ENCODE measurements at regions not wholly inside any gene's neighbourhood (a gene's known extent, or its start where the extent isn't known, plus 50 kb on each side); places are given as distances from the start of the nearest gene placed in this dataset.

DNA sequence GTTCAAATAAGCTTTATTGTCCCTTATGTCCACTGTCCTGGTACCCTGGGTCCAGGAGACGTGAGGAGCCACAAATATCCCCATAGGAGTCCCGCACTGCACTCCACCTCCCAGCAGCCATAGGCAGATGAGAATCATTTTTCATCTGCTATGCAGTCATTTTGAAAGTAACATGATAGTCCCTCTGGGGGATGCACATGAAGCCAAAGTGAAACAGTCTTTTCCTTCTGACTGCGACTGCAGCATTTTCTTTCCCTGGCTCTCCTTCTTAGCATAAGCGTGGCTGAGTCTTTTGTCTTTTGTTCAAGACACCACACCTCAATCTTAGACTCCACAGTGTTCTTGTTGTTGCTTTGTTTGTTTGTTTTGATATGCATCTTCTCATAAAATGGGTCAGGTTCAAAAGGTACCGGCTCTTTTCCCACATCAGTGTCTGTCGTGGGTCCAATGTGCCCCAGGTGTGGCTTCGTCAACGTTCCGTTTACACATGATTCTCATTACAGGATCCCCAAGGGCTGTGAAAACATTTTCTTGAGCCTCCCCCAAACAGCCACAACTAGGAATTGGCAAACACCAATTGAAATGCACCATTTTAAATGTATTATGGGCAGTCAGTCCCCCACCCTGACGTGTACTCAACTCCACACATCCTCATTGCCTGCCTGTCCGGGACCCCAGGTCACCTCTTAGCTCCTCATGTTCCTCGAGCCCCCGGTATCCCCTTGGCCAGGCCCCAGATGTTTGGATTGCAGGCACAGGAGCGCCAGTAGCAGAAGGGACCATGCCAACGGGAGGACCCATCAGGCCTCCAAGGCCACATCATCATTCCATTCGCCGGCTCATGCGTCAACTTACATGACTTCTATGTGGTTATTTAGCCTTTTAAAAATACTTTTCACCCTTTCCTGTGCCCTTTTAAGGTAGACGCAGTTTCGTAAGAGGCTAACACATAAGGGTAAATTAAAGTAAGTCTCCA, 237.8 kb upstream of the DAPK1 start:
- no peak for DNase-seq

DNA sequence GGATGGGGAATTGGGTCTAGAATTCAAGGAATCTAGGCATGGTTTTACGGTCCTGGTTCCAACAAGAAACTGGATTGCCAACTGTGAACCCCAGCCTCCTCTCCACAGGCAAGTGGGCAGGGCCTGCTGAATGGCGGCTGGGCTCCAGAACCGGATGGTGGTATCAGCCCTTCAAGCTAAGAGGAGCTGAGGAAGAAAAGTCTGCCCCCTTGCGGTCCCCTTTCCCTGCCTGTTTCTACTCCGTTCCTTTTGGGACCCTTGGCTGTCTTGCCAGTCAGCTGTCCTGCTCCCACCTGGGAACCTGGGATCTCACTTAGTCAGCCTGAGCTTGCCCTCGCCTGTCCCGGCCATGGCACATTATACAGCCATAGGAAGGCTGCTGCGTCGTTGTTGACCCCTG, 234.4 kb upstream of the DAPK1 start:
- DNase-seq, result no peak

DNA sequence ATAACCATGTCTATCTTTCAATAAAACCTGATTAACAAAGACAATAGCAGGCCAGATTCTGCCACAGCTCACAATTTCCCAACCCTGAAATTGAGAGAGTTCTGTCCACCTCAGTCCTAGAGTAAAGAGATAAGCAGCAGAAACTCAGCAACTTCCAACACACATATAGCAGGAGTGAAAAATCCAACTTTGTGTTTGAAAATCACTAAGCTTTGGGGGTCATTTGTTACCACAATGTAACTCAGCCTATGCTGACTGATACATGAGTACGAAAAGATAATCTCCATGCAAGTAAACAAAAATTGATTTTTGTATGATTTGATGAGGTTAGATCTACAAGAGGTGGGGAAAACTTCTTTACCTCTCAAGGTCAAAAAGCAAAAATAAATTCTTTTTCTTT, 231.0 kb upstream of the DAPK1 start:
- no peak for DNase-seq

DNA sequence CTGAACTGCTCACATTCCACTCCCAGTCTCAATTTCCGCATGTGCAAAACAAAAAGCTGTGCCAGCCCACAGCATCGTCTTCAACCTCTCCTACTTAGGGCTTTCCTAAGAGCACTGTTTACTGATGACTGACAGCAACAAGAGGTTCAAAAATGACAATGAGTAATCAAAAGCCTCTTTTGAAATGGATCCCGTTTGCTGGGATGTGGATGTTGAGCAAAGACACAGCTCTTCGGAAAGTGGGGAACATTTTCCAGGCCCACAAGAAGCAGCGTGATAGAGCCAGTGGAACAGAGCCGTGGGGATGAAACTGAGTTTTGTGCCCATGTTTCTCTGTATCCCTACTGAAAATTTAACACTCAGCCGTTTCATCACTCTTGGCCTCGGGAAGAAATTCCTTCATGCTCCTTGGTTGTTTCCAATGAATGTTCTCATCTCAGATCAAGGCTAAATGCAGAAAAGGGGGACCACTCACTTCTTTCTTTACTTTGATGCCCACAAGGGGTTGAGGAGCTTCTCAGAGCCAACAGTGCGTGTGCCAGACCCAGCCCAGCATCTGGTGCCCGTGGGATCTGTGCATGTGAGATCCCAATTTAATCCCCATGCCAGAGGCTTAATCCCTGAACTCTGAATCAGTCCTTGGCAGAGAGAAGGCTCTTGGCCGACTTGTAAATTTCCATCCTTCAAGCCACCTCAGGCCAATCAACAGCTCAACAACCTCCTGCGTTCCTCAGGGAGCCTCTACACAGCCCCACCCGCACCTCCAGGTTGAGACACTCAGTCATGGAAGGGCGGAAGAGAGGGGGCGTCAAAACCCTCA, 230.2 kb upstream of the DAPK1 start:
- no peak for DNase-seq

DNA sequence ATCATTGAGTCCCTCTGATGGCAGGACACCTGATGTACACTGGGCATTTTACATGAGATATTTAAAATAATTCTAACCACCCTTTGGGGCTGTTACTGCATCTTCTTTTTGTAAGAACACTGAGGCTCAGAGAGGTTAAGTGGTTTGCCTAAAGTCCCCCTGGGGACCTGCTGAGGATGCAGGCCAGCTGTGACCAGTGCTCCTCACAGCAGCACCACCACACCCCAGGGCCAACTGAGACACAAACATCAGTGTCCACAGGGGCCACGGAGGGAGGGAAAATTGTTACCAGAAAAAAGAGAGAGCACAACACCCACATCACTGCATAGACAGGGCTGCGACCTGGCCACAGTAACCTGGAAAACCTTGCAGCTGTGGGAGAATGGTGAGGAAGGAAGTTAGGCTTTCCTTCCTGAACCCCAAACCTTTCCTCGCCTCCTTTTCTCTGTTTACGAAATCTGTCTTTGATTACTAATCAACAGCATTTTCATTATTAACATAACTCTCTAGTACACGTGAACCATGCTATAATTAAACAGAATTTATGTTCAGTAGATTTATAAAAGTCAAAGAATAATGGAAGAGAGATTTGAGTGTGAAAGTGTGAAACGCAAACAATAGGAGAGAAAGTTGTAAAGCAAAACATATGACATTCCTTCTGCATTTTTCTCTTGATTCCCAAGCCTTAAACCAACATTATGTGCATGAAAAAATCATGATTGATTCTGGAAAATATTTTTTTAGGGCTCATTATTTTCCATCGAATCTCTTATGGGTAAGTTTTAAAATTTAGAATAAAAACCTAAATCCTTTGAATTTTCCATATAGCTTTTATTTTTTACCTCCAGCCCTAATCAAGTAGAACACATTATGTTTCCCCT, 228.1 kb upstream of the DAPK1 start:
- DNase-seq, result no peak

DNA sequence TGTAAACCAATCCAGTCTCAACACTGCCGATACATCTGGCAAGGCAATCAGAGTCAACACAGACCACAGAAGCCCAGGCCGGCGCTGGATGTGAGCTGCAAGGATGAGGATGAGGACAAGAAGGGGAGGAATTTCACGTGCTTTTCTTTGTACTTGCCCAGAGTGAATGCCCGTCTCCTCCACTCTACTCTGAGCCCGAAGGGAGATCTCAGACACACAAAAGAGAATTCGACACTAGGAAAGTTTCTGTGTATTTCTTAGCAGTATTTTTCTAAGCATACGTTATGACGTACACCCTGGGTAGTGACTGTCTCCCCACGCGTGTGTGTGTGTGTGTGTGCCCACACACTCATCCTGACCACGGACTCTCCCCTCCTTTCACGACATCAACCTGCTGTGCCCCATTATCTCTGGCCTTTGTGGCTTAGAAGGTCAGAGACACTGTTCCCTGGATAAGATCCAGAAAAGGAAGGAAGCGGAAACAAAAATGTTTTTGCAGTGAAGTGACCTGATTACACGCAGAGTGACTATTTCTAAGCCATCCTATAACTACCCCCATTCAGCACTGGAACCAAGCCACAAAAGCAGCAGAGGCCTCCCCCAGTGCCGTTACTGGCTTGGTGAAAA, 227.3 kb upstream of the DAPK1 start:
- DNase-seq, result no peak

DNA sequence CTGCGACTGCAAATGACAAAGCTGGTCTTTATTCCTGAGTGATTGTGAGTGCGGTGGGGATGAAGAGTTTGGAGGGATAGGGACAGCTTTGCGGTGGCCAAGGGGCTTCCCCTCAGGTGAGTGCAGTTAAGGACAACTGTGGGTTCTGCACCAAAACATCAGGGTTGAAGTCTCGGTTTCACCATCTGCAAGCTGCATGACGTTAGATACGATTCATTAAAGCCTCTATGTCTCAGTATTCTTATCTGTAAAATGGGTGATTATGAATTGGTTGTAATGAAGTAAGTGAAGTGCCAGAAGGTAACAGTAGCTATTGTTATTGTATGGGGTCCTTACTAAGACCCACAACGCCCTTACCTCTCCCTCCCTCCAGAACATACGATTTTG, 226.8 kb upstream of the DAPK1 start:
- DNase-seq, result no peak

DNA sequence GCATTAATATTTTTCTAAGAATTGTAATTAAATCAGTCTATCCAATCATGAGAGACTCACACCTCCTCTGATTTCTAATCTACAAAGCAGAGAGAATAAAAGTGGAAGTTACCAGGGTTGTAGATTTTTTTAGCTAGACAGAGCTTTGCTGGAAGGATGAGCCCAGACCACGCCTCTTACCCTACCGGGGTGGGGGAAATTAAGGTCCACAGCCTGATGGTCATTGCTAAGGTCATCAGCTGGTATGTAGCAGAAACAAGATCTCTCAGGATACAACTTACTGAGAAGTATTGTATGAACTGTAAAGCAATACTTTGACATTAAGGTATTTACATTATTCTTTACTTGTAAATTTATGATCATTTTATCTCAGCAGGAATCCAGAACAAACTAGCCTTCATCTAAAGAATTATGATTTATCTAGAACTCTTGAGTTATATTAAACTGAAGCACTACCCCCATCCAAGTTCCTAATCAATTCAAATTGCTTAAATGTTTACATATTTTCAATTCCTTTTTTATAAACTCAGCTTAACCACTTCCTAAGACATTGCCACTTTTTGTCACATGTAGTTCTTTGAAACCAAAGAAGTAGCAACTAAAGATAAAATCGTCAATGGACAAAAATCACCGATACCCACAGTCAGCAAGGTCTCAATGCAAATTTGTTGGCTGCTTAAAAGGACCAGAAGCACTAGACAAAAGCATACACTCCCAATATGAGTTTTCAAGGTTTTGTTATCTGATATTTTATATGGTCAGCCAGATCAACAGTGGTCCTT, 225.8 kb upstream of the DAPK1 start:
- DNase-seq, result no peak

DNA sequence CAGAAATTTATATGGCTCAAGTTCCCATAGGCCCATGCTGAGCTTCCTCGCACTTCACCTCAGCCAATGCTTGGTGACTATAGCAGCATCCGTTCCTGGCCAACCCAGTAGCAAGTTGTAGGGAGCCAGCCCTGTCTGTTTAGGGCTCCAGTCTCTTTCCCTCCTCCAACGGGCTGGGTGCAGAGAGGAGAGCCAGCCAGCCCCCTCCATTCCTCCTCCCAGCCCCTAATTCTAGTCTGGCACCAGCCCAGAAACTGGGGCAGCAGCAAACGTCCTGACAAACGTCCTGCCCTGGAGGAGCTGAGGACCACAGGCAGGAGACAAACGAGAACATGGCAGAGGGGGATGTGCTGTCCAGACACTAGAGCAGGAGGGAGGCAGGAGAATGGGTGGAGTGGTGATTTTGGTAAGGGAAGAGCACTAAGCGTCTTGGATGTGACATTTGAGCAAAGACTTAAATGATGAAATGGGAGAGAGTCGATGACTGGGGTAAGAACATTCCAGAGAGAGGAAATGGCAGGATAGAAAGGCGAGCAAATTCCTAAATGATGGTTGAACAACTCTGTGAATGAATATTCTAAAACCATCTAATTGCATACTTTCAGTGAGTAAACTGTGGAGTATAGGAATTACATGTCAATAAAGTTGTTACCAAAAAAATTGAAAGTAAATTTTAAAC, 222.5 kb upstream of the DAPK1 start:
- no peak for DNase-seq

DNA sequence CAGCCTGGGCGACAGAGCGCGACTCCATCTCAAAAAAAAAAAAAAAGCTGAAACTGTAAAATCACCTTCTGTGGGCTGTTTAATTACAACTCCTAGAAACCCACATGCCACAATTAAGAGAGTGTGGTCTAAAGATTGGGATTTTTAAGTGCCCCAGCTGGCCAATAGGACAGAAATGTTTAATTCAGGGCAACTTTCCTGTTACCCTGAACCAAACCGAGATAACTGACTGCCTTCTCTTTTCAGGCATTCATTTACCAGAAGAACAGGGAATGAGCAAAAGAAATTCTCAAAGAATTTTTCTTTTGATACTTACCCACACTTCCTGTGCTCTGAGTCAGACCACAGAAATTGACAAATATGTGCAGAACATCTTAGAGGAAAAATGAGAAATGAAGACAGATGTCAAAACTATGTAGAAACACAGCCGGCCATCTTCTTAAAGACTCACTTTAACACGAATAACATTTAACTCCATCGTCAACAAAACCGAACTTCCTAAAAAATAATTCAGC, 221.3 kb upstream of the DAPK1 start:
- no peak for DNase-seq

DNA sequence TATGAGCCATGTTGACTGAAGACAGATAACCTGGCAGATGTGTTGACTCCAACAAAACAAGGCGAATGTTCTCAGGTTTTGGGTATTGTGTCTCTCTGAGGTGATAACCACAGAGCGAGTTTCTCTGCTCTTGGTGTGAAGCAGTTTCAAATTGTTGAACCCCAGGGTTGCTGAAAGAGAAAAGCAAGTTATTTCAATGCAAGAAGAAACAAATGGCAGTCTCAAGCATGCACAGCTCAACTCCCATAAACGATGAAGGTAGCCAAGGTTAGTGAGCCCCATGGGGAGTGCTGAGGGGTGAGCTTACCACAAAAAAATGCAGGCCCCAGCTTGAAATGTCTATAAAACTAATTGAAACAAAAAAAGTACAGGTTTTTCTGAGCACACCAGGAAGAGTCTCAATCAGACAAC, 220.8 kb upstream of the DAPK1 start:
- DNase-seq, result no peak

DNA sequence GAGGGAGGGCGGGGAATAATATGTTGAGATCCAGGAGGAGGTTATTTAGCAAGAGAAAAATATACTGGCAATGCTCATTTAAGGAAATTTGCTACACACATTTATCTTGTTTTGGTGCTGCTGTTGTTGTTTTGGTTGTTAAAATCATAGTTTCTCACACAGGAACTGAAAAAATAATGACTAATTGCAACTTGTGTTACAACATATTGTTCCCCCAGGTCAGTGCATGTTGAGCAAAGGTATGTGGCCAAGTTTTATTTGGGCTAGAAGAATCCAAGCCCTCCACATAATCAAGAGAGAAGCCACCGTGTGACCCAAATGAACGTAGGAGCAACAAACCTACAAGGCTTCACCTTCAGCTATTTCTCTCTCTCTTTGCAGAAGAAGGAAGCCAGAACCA, 220.3 kb upstream of the DAPK1 start:
- DNase-seq, result no peak

DNA sequence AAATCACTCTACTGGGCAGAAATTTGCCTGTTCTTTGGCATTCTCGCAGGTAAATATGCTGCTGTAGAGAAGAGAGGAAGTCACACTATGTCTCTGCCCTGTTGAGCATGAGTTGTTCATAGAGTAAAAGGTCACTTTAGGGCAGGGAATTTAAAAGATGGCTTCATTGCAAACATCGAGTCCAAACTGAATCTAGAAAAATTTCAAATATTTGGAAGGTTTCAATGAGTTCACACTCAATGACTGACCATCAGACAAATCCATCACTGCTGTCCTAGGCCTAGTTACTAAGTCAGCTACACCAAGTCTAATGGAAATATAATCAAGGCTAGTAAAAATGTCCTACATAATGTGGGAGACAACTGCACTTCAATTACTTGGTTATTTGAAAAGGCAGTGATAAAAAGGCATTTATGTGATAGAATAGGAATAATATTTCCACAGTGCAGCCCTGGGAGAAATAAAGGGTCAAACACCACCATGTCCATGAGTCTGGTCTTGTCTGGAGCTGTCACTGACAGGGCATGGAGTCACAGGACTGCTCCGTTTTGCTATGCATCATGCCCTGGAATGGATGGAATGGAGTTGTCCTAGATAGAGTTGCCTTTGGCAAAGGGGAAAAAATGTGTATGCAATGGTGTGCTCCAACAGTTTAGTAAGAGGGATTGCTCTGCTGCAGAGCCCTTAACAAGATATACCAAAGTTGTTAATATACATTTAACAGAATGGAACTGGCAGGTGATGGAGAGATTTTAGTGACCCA, 218.5 kb upstream of the DAPK1 start:
- DNase-seq, result no peak

DNA sequence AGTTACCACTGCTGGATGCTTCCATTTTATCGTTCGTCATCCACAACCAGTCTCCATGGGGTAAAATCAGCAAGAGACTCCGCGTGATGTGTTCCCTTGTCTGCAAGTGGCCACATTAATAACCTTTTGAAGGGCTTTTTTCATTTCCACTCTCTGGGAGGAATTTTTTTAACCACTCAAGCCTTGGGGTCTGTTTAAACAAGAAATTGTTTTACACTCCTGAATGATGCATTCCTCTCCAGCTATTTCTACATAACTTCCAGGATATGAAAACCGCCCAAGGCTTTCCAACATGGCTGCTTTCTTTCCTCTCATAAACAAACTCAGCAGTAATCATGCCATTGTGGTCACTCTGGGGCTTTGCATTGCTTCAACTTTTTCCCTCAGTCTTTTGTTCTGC, 217.2 kb upstream of the DAPK1 start:
- no peak for DNase-seq

DNA sequence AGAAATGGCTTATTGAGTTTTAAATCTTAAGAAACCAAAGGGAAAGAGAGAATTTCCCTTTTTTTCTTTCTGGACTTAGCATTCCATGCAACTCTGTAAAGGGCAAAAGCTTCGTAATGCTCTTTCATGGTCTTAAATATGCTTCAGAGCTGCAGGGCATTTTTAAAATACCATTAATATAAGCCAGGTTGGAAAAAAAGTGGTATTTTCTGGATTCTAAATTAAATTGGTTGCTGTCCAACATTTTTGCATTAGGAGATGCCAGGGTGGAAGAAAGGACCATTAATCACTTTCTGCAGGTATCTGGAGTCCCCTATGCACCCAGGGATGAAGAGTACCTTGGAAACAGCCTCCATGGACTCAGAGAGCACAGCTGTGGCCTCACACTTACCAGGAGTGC, 215.1 kb upstream of the DAPK1 start:
- DNase-seq, result no peak

DNA sequence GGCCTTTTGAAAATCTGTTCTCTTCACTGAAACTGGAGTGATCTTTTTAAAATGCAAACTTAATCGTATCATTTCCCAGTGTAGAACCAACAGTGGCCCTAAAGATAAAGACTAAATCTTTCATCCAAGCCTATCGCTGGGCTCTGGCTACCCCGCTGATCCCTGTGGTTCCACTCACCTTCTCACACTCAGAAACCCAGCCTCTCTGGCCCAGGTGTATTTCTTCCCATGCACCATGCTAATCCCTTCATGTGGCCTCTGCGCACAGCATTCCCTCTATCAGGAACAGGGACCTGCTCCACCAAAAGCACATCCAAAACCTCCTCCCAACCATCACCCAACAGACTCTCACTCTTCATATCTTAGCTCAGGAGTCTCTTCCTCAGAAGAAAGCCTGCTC, 214.1 kb upstream of the DAPK1 start:
- no peak for DNase-seq

DNA sequence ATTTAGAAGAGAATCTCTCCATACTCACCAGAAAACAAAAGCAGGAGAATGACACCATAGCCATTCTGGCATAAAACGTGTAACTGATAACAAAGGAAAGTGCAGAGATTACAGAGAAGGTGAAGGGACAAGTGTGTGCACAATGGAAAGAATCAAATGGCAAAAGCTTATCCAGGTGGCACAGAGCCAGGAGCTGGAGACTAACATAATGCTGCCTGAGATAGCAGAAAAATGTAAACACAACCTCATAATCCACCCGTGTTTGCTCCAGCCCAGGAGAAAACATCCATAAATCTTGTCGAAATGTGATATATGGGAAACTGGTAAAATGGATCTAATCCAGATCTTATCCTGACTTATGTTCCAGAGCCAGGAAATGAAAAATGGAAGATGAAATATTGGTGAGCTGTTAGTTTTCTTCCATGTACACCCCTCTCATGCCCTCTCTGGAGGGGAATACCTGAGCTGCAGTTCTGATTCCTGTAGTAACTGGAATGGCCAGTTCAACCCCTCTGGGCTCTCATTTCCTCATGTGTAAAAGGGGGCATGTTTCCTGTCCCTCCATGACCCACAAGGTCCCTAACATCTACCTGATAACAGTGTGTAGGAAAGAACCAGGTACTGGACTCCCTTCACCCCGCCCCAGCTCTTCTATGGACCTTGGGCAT, 212.3 kb upstream of the DAPK1 start:
- peak; percentile 3 for DNase-seq

DNA sequence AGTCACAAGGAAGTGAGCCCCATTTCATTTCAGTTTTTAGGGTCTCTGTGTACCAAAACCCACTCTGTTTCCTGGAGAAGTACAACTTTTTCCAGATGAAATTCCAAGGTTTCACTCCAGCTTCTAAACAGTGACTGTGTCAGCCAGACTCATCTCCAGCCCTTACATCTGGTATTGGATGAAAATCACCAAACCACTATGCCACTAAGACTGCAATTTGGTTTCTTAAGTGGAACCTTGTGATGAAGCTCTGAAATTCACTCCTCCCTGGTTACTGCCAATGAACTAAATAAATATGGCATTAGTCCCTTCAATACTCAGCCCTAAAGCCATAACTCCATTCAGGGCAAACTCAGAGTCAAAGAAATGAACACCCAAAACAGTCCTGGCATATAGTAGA, 211.2 kb upstream of the DAPK1 start:
- DNase-seq, result no peak

DNA sequence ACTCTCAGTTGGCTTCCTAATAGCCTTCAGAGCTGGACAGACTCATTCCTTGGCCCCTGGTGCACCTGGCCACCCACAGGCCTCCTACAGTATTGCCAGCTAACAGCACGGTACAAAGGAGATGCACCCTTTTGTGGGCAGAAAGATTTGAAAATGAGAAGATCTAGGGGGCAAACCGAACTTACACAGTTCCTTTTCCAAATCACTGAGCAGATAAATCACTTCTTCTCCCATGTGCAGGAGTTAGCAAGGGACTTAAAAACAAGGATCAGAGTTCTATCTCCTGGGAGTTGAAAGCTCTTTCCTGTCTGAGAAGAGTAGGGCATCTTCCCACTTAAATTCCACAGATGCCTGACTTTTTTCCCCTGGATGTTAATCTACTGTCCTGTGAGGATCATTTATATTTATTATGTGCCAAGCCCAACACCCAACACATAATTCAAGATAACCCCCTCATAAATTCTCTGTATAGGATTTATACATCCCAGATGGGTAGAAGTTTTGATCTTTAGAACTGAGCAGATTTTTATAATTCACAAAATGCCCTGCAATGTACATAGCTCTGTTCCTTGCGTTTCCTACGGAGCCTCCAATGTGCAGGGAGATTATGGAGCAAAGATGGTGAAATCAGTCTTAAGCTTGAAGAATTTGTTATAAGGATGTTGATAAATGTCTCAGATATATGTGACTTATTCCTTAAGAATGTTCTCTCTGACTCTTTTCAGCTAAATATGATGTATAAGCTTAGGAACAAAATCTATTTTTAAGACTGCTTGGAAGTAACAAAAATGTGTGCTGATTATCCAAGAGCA, 207.2 kb upstream of the DAPK1 start:
- no peak for DNase-seq
